ENCODE measurements at regions not wholly inside any gene's neighbourhood (a gene's known extent, or its start where the extent isn't known, plus 50 kb on each side); places are given as distances from the start of the nearest gene placed in this dataset.

GRCh38 chr2:116918574-116918973 lies 895.9 kb upstream of the DDX18 start:
- TF ChIP-seq CTCF (conservative IDR thresholded peaks at IDR 0.05; ENCODE audit: low read depth, low read length) = no peak
- no peak for TF ChIP-seq CEBPB (IDR thresholded peaks at IDR 0.05; ENCODE audit: low read depth, low read length)
- TF ChIP-seq POLR2A (IDR thresholded peaks at IDR 0.05; ENCODE audit: low read depth, low read length) = no peak
- no peak for TF ChIP-seq MXI1 (IDR thresholded peaks at IDR 0.05; ENCODE audit: borderline replicate concordance, low read depth, low read length)
- TF ChIP-seq RCOR1 (IDR thresholded peaks at IDR 0.05; ENCODE audit: insufficient replicate concordance, low read length) = no peak
- TF ChIP-seq FOS (IDR thresholded peaks at IDR 0.05; ENCODE audit: low read depth, low read length) = no peak
- no peak for TF ChIP-seq BHLHE40 (IDR thresholded peaks at IDR 0.05; ENCODE audit: low read depth, low read length)
- no peak for TF ChIP-seq NFE2L2 (IDR thresholded peaks at IDR 0.05; ENCODE audit: low read depth, low read length)
- TF ChIP-seq MAFK (IDR thresholded peaks at IDR 0.05; ENCODE audit: low read depth, low read length) = no peak
- TF ChIP-seq RAD21 (IDR thresholded peaks at IDR 0.05; ENCODE audit: low read length) = no peak
